Caco-2 (cell line): ENCODE measurements at regions not wholly inside any gene's neighbourhood (a gene's known extent, or its start where the extent isn't known, plus 50 kb on each side); places are given as distances from the start of the nearest gene placed in this dataset.

Experiments
- BruUV-seq: library from RNA; stranded (reverse); fragments of 400-500 nt; replicated peaks from 2 replicates; lab custom pipeline; 2021; lab: Mats Ljungman, UMichigan
- CTCF ChIA-PET: fragments of 300-600 bp; sonication (Branson Sonifier 250); formaldehyde crosslinking; loops from one replicate; lab custom pipeline; 2022; ENCODE audit warnings: antibody characterized with exemption; lab: Charles Lee
- POLR2A ChIA-PET: fragments of 300-600 bp; sonication (Branson Sonifier 250); formaldehyde crosslinking; loops from one replicate; lab custom pipeline; 2022; ENCODE audit warnings: antibody characterized with exemption; lab: Charles Lee
- DNase-seq, 2 experiments: peaks; one replicate each; pipeline versions ENCODE4 v3.0.0 to v3.0.0-alpha.2; 2020 to 2022
- H3K27me3 ChIP-seq: replicated peaks from 2 replicates; pipeline ENCODE4 v1.6.0; 2011; ENCODE audit warnings: low read length; ENCODE audit not compliant: control insufficient read depth, insufficient read depth
- H3K36me3 ChIP-seq: 2 replicates; pipeline ENCODE4 v1.5.1; 2011; ENCODE audit warnings: low read length; ENCODE audit not compliant: control insufficient read depth, insufficient read depth
- H3K4me1 ChIP-seq: fragments of 250-450 bp; sonication (Bioruptor Pico); 2 replicates; pipeline ENCODE4 v1.5.1; 2020; ENCODE audit warnings: mild to moderate bottlenecking
- H3K4me3 ChIP-seq: 2 replicates; pipeline ENCODE4 v1.5.1; 2011; ENCODE audit warnings: low read depth, mild to moderate bottlenecking, control low read depth, low read length
- H3K9me3 ChIP-seq: fragments of 250-450 bp; sonication (Bioruptor Pico); 2 replicates; pipeline ENCODE4 v1.5.1; 2020; ENCODE audit warnings: mild to moderate bottlenecking, moderate library complexity
- H3K27ac Mint-ChIP-seq: one replicate; pipeline ENCODE4 v1.8.0; 2022; ENCODE audit warnings: mixed read lengths; ENCODE audit not compliant: unreplicated experiment
- H3K27me3 Mint-ChIP-seq: one replicate; pipeline ENCODE4 v1.8.0; 2022; ENCODE audit warnings: mixed read lengths; ENCODE audit not compliant: insufficient read depth, unreplicated experiment
- H3K36me3 Mint-ChIP-seq: one replicate; pipeline ENCODE4 v1.8.0; 2022; ENCODE audit warnings: mild to moderate bottlenecking, mixed read lengths; ENCODE audit not compliant: insufficient read depth, unreplicated experiment
- H3K4me1 Mint-ChIP-seq: one replicate; pipeline ENCODE4 v1.8.0; 2022; ENCODE audit warnings: low read depth, mixed read lengths; ENCODE audit not compliant: unreplicated experiment
- H3K4me3 Mint-ChIP-seq: one replicate; pipeline ENCODE4 v1.8.0; 2022; ENCODE audit warnings: mild to moderate bottlenecking, moderate library complexity, mixed read lengths; ENCODE audit not compliant: unreplicated experiment
- H3K9me3 Mint-ChIP-seq: one replicate; pipeline ENCODE4 v1.8.0; 2022; ENCODE audit warnings: mixed read lengths; ENCODE audit not compliant: unreplicated experiment
- CTCF ChIP-seq, 2 experiments: fragments of 200-600 bp in 1 of 2; IDR thresholded peaks; 1 replicate in 1 of 2; 2 replicates in 1 of 2; pipeline versions ENCODE4 v1.5.1 to v1.8.0; 2011 to 2022; ENCODE audit warnings: antibody characterized with exemption in 1 of 2, control low read depth in 1 of 2, inconsistent platforms in 1 of 2, low read depth in 1 of 2, low read length in 1 of 2, mild to moderate bottlenecking in 1 of 2, moderate library complexity in 1 of 2; ENCODE audit not compliant: insufficient read depth in 1 of 2, severe bottlenecking in 1 of 2, unreplicated experiment in 1 of 2
- intact Hi-C: fragments of 100-400 bp; cut with micrococcal nuclease; formaldehyde crosslinking; loops from one replicate; pipeline ENCODE4 v1.10.0; 2022; ENCODE audit not compliant: unreplicated experiment

DNA sequence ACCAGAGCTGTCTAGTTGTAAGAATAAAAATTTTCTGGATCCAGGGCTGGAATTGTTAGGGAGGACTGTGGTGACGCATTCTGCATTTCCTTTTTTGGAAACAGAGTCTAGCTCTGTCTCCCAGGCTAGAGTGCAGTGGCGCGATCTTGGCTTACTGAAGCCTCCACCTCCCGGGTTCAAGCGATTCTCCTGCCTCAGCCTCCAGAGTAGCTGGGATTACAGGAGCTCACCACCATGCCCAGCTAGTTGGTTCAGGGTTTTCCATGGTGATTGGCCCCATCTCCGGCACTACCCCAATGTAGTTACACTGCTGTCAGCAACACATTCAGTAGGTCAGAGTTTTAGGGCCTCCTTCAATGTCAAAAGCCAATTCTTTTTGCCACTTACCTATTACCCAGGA is 58.6 kb upstream of the RNF152 start:
- Mint-ChIP-seq H3K4me3 (no peak overlapping the region), H3K9me3 (no peaks in the 10 kb centered on the region), H3K27ac (no peak overlapping the region), H3K36me3 (no peaks in the 10 kb centered on the region), H3K4me1 (no peaks in the 10 kb centered on the region), H3K27me3 (peaks cover 3% of the 10 kb centered on the region)
- ChIA-PET CTCF (no interaction called here), POLR2A (no interaction called here)
- no peak for TF ChIP-seq CTCF (IDR thresholded peaks at IDR 0.05; ENCODE audit: insufficient read depth in 1 of 2, low read depth in 1 of 2, low read length in 1 of 2, severe bottlenecking in 1 of 2, unreplicated experiment in 1 of 2)
- DNase-seq = no peak
- Histone ChIP-seq H3K9me3 (no peaks in the 10 kb centered on the region), H3K4me1 (no peaks in the 10 kb centered on the region), H3K27me3 (no peaks in the 10 kb centered on the region), H3K4me3 (no peak overlapping the region), H3K36me3 (no peaks in the 10 kb centered on the region)
- intact Hi-C loops = no loop called here
- no TSS peak for BruUV-seq

DNA sequence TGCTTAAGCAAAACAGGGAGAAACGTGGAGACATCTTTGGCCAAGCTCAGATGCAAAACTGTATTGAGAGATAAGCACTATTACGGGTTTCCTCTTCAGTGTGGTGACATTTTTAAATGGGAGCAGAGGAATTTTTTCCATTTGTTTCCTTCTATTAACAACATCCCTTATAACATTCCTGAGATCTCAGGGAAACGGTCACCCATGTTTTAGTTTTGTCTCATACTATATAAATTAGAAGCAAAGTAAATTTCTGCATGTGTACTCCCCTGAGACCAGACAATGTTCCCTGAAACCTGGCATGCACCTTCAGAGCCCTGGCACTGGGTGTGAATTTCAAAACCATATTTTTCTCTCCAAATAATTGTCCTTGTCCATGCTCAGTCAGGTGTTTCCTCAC is 57.6 kb upstream of the RNF152 start:
- DNase-seq = no peak
- Histone ChIP-seq H3K4me3 (no peak overlapping the region), H3K9me3 (no peaks in the 10 kb centered on the region), H3K36me3 (no peaks in the 10 kb centered on the region), H3K4me1 (no peaks in the 10 kb centered on the region), H3K27me3 (no peaks in the 10 kb centered on the region)
- ChIA-PET CTCF (no interaction called here), POLR2A (no interaction called here)
- no TSS peak for BruUV-seq
- Mint-ChIP-seq H3K4me1 (no peaks in the 10 kb centered on the region), H3K36me3 (no peaks in the 10 kb centered on the region), H3K27ac (no peak overlapping the region), H3K27me3 (peaks cover 3% of the 10 kb centered on the region), H3K9me3 (no peaks in the 10 kb centered on the region), H3K4me3 (no peak overlapping the region)
- intact Hi-C loops = no loop called here
- TF ChIP-seq CTCF (IDR thresholded peaks at IDR 0.05; ENCODE audit: insufficient read depth in 1 of 2, low read depth in 1 of 2, low read length in 1 of 2, severe bottlenecking in 1 of 2, unreplicated experiment in 1 of 2) = no peak

DNA sequence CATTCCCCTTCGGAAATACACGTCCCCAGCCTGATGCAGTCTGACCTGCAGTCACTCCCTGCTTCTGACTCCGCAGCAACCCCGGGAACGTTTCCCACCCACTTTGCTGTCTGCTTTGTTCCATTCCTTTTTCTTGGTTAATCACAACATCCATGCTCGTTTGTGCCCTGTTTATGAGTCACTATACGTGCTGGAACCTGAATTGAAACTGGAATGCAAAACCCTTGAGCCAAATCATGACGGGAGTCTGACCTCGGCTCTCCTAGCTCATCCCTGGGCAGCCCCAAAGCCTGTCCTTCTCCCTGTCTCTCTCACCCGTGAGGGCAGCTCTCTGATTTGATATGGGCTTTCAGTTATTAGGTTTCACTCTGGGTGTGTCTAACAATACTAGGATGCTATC is 57.1 kb upstream of the RNF152 start:
- intact Hi-C loops = no loop called here
- Histone ChIP-seq H3K4me3 (no peak overlapping the region), H3K27me3 (no peaks in the 10 kb centered on the region), H3K4me1 (no peaks in the 10 kb centered on the region), H3K36me3 (no peaks in the 10 kb centered on the region), H3K9me3 (no peaks in the 10 kb centered on the region)
- DNase-seq = no peak
- H3K36me3 Mint-ChIP-seq = no peaks in the 10 kb centered on the region
- H3K9me3 Mint-ChIP-seq = no peaks in the 10 kb centered on the region
- H3K27me3 Mint-ChIP-seq = peaks cover 3% of the 10 kb centered on the region
- BruUV-seq = no TSS peak
- CTCF ChIA-PET = no interaction called here
- no peak overlapping the region for H3K27ac Mint-ChIP-seq
- H3K4me1 Mint-ChIP-seq = no peaks in the 10 kb centered on the region
- TF ChIP-seq CTCF (IDR thresholded peaks at IDR 0.05; ENCODE audit: insufficient read depth in 1 of 2, low read depth in 1 of 2, low read length in 1 of 2, severe bottlenecking in 1 of 2, unreplicated experiment in 1 of 2) = no peak
- POLR2A ChIA-PET = no interaction called here
- no peak overlapping the region for H3K4me3 Mint-ChIP-seq
